EH (cell line): ENCODE measurements at regions not wholly inside any gene's neighbourhood (a gene's known extent, or its start where the extent isn't known, plus 50 kb on each side); places are given as distances from the start of the nearest gene placed in this dataset.
"Not testable (repeated sequence)": the region's sequence is repeated elsewhere in the genome, so short reads cannot be mapped to it uniquely, and the experiment has no call there.

Source experiments
- DNase-seq: peaks from one replicate; pipeline ENCODE4 v3.0.0-alpha.2; 2015; ENCODE audit warnings: low read depth

DNA sequence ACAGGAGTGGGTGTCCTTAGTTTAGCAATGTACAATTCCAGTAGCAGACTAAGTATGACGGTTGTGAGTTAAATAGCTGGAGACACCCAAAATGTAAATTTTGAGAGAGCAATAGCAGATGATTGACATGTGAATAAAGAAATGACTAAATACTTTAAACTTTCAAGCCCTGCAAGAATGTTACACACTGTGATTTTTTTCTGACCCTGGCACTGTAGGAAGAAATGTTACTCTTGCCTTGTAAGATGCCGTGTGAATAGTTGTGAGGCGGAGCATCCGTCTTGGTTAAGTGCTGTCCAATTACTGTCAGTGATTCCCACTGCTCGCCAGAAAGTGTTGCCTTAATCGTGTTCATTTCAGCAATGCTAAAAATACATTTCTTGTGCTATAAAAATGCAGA, 1248.1 kb downstream of the RAPGEF2 start:
- DNase-seq, result no peak

GRCh38 chr4:160352637-160353036, 1249.8 kb downstream of the RAPGEF2 start:
- no peak for DNase-seq

GRCh38 chr4:160353548-160353947, 1250.7 kb downstream of the RAPGEF2 start:
- no peak for DNase-seq

GRCh38 chr4:160362478-160362877, 1259.6 kb downstream of the RAPGEF2 start:
- DNase-seq, result no peak

DNA sequence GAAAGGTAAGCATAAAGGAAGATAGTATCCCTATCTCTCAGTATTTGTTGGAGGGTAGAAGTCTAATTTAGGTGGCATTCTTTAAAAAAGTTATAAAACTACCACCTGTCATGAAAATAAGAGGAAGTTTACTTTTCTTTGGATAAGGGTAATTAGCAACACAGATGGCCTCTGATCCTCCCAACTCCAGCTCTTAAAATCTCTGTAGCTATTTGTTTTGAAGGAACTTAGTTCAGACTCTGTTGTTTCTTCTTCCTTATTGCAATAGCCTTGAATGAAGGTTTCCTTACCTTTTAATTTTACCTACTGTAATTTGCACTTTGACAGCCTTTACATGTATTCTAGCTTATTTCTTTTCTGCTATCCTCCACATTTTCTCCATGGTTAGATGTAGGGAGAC, 1261.3 kb downstream of the RAPGEF2 start:
- DNase-seq, result no peak

DNA sequence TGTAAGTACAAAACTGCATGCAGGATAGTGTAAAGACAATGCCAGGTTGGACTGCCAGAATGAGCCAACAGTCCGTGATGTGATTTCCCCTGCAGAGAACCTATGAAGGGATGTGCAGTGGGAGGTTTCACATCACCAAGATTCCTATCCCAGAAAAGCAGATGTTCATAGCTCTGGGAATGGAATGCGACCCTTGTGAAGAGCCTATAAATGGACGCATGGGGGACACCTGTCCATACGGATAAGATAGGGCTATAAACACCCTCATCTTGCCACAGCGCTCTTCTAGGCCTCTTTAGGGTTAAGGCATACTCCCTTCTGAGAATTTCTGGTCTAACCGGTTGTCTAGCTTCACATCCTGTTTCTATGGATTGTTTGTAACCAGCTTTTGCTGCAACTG, 1261.8 kb downstream of the RAPGEF2 start:
- DNase-seq, result not testable (repeated sequence)

GRCh38 chr4:160365383-160365782, 1262.5 kb downstream of the RAPGEF2 start:
- not testable (repeated sequence) for DNase-seq

GRCh38 chr4:160370046-160370445, 1267.2 kb downstream of the RAPGEF2 start:
- DNase-seq, result no peak

GRCh38 chr4:160371446-160371845, 1268.6 kb downstream of the RAPGEF2 start:
- DNase-seq, result no peak

GRCh38 chr4:160372390-160372789, 1269.5 kb downstream of the RAPGEF2 start:
- DNase-seq, result no peak

GRCh38 chr4:160373911-160374310, 1271.0 kb downstream of the RAPGEF2 start:
- no peak for DNase-seq

- DNase-seq, result no peak
Measured at GRCh38 chr4:160375772-160376452, 1273.0 kb downstream of the RAPGEF2 start.

GRCh38 chr4:160386846-160387245, 1284.0 kb downstream of the RAPGEF2 start:
- no peak for DNase-seq

- no peak for DNase-seq
Measured at GRCh38 chr4:160399826-160400225, 1296.9 kb downstream of the RAPGEF2 start.

DNA sequence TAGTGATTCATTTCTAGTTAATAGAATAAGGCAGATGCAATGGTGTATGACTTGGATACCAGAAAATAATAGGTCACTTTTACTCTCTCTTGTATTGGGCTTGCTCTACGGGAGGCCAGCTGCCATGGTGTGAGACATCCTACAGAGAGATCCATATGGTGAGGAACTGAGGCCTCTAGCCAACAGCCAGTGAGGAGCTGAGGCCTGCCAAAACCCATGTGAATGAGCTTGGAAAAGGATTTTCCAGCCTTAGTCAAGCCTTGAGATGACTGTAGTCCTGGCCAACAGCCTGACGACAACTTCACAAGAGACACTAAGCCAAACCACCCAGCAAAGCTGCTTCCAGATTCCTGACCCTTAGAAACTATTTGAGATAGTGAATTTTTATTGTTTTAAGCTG, 1300.2 kb downstream of the RAPGEF2 start:
- no peak for DNase-seq

DNA sequence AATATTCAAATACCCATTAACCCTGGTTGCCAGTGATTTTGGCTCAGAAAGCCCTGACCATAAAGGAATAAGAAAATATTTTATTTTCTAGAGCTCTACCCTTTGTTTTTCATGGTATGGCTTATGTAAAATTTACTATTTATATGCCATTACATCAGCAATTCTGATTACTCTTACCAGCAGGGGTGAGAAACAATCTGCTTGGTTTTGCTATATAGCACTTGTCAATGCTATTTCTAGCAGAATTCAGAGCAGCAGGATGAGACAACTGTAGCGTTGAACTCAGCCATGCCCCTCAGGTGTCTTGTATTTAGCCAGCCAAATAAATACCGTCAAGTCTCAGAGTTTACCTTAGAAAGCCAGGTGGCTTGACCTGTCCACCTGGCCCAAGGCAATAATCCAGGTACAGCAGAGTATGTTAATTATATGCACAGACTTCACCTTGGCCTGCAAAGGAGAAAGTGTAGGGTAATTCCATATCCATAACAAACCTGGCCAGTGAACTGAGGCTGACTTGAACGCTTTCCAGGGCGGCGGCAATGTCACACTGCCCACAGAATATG, 1303.5 kb downstream of the RAPGEF2 start:
- no peak for DNase-seq

GRCh38 chr4:160414496-160414895, 1311.6 kb downstream of the RAPGEF2 start:
- DNase-seq, result no peak

- DNase-seq, result no peak
Measured at GRCh38 chr4:160423879-160424451, 1321.1 kb downstream of the RAPGEF2 start.

GRCh38 chr4:160426233-160426632, 1323.4 kb downstream of the RAPGEF2 start:
- DNase-seq, result no peak

GRCh38 chr4:160450876-160451275, 1348.0 kb downstream of the RAPGEF2 start:
- DNase-seq, result no peak

DNA sequence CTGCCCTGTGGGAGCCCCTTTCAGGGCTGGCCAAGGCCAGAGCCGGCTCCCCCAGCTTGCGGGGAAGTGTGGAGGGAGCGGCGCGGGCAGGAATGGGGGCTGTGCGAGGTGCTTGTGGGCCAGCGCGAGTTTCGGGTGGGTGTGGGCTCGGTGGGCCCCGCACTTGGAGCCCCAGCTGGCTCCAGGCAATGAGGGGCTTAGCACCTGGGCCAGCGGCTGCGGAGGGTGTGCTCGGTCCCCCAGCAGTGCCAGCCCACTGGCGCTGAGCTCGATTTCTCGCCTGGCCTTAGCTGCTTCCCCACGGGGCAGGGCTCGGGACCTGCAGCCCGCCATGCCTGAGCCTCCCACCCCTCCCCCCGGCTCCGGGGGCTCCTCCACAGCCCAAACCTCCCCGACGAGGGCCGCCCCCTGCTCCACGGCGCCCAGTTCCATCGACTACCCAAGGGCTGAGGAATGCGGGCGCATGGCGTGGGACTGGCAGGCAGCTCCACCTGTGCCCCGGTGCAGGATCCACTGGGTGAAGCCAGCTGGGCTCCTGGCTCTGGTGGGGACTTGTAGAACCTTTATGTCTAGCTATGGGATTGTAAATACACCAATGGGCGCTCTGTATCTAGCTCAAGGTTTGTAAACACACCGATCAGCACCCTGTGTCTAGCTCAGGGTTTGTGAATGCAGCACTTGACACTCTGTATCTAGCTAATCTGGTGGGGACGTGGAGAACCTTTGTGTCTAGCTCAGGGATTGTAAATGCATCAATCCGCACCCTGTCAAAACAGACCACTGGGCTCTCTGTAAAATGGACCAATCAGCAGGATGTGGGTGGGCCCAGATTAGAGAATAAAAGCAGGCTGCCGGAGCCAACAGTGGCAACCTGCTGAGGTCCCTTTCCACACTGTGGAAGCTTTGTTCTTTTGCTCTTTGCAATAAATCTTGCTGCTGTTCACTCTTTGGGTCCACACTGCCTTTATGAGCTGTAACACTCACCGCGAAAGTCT, 1379.1 kb downstream of the RAPGEF2 start:
- not testable (repeated sequence) for DNase-seq

- DNase-seq, result no peak
Measured at GRCh38 chr4:160485071-160485687, 1382.3 kb downstream of the RAPGEF2 start.
